Cardiac fibroblast (primary cell): ENCODE measurements at regions not wholly inside any gene's neighbourhood (a gene's known extent, or its start where the extent isn't known, plus 50 kb on each side); places are given as distances from the start of the nearest gene placed in this dataset.
A peak's percentile ranks its signal among the peaks of the same experiment; 100 is the strongest.

Source experiments
- DNase-seq, 2 donors: peaks; one replicate each; pipeline versions ENCODE4 v3.0.0 to v3.0.0-alpha.2; 2010; ENCODE audit warnings: low read depth in 2 of 2
- H3K4me3 ChIP-seq, 2 donors: replicated peaks in 1 of 2; 1 replicate in 1 of 2; 2 replicates in 1 of 2; pipeline ENCODE4 v1.5.1; 2011; ENCODE audit warnings: low read depth in 2 of 2, low read length in 2 of 2, mild to moderate bottlenecking in 2 of 2, moderate library complexity in 1 of 2
- TF ChIP-seq, protein P1 (sequence below): IDR thresholded peaks from one replicate; pipeline ENCODE4 v1.5.1; 2011; ENCODE audit warnings: low read depth, mild to moderate bottlenecking, low read length, inconsistent platforms

DNA sequence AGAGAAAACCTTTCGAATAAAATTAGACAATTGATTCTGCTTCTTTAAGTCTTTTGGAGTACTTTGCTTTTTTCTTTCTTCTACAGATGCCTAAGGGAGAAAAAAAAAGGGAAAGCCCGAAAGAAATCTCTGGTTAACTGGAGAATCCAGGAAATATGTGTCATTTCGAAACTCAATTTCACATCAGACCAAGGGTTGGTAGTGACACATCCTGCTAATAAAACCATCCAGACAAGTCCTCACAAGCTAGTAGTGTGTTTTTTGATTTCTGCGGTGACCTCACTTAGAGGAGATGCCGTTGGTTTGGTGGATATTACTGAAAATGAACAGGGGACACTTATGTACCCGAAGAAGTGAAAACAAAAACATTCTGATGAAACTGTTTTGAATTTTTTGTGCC, 726.5 kb upstream of the ADAMTS5 start:
- no peak overlapping the region for H3K4me3 ChIP-seq
- peak; percentile 45 to 79 for DNase-seq
- TF ChIP-seq, protein P1, sequence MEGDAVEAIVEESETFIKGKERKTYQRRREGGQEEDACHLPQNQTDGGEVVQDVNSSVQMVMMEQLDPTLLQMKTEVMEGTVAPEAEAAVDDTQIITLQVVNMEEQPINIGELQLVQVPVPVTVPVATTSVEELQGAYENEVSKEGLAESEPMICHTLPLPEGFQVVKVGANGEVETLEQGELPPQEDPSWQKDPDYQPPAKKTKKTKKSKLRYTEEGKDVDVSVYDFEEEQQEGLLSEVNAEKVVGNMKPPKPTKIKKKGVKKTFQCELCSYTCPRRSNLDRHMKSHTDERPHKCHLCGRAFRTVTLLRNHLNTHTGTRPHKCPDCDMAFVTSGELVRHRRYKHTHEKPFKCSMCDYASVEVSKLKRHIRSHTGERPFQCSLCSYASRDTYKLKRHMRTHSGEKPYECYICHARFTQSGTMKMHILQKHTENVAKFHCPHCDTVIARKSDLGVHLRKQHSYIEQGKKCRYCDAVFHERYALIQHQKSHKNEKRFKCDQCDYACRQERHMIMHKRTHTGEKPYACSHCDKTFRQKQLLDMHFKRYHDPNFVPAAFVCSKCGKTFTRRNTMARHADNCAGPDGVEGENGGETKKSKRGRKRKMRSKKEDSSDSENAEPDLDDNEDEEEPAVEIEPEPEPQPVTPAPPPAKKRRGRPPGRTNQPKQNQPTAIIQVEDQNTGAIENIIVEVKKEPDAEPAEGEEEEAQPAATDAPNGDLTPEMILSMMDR, result no peak

DNA sequence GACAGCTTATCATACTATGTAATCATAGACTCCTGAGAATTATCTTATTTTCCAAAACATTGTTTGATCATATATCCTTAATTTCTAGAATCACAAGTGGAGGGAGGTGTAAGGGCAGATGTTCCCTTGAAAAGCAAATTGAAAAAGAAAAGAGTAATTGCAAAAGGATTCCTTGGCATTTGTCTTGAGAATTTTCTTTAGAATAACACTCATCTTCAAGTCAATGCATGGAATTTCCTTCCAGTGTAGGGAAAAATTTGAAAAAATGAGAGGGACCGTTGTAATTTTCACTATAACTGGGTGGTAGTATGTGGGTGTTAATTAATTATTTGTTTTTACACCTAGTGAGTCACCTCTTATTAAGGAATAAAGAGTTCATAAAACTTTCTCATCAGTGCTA, 724.6 kb upstream of the ADAMTS5 start:
- TF ChIP-seq, protein P1, result no peak
- no peak overlapping the region for H3K4me3 ChIP-seq
- no peak for DNase-seq

DNA sequence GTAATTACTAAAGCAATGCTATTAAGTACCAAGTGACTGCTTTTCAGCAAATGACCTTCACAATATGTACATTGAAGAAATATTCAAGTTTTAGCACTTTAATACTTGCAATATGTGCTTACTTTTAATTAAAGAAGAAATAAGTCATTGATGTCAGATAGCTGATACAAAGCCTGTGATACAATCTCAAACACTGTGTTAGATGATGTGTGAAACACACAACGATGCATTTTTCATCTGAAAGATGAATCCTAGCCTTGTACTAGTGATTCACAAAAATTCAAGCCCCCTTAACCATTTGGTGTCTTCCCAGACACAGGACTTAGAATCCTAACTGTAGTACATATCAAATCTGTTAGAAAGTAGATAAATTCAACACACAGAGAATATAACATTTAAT, 724.1 kb upstream of the ADAMTS5 start:
- TF ChIP-seq, protein P1, result no peak
- no peak for DNase-seq
- no peak overlapping the region for H3K4me3 ChIP-seq

DNA sequence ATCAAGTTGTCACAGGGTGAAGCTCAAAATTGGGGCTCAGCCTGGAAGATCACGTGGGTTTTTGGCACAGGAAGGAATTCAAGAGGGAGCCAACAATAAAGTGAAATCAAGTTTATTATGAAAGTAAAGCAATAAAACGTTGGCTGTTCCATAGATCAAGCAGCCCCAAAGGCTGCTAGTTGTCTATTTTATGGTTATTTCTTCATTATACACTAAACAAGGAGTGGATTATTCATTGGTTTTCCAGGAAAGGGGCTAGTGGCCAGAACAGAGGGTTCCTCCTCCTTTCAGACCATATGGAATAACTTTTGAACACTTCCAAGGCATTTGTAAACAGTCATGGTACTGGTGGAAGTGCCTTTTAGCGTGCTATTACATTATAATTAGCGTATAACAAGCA, 723.5 kb upstream of the ADAMTS5 start:
- TF ChIP-seq, protein P1, result no peak
- no peak for DNase-seq
- H3K4me3 ChIP-seq, result no peak overlapping the region

DNA sequence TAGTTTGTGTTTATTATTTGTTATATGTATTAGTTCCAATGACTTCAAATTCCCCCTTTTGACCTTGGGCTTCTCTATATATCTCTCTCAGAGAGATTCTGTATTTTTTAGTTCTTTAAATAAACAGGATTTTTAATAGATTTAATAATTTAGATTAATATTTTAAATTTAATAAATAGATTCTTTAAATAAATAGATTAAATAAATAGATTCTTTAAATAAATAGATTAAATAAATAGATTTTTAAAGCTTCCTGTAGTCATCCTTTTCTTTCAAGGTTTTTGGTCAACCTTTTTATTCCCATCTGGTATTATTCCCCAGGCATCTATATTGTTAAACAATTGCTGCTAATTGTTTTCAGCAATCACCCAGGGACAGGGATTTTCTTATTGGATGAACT, 721.9 kb upstream of the ADAMTS5 start:
- no peak for DNase-seq
- TF ChIP-seq, protein P1, result no peak
- no peak overlapping the region for H3K4me3 ChIP-seq

DNA sequence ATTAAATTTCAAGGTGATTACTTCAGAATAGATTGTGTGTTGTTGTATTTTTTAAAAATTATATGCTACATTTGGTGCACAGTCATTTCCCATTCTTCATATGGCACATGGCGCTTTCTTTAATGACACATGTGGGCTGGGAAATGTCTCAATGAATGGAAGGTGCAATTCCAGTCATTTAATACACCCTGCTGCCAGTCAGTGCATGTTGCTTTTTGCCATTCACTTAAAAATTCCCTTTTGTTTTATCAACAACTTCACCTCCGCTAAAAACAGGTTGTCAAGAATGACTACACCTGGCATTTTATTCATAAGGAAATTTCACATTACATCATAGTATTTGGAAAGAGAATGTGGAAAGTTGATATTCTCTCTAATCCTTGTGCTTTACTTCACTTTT, 716.4 kb upstream of the ADAMTS5 start:
- no peak overlapping the region for H3K4me3 ChIP-seq
- TF ChIP-seq, protein P1, result no peak
- no peak for DNase-seq

DNA sequence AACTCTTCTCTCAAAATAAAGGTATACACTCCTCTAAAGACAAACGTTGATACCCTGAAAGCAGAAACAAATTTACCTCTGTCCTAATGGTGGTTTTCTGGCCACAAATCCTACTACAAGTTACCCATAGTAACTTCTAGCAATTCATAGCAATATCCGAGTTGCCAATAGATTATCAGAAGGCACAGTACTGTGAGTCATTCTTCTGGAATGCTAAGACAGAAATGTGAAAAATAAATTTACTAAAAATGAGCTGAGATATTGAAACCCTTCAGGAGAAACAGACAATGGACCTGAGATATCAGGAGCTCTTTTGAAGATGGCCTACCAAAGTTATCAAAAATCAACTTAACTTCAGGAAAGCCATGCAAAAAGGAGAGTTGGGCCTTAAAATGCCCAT, 715.0 kb upstream of the ADAMTS5 start:
- TF ChIP-seq, protein P1, result no peak
- peak; percentile 47 to 58 for DNase-seq
- no peak overlapping the region for H3K4me3 ChIP-seq
